B cell (primary cell): ENCODE measurements at regions not wholly inside any gene's neighbourhood (a gene's known extent, or its start where the extent isn't known, plus 50 kb on each side); places are given as distances from the start of the nearest gene placed in this dataset.

Experiments
- CTCF ChIP-seq: fragments of 200-600 bp; IDR thresholded peaks from one replicate; pipeline ENCODE4 v1.8.0; 2022; ENCODE audit warnings: antibody characterized with exemption, mild to moderate bottlenecking
- EZH2 ChIP-seq: IDR thresholded peaks from 2 replicates; pipeline ENCODE4 v1.6.1; 2012; ENCODE audit warnings: borderline replicate concordance, low read depth, mild to moderate bottlenecking, moderate library complexity, low read length; ENCODE audit not compliant: insufficient read depth, poor library complexity, severe bottlenecking

GRCh38 chr5:116757326-116757725, 182.7 kb upstream of the SEMA6A start:
- TF ChIP-seq CTCF = no peak
- TF ChIP-seq EZH2 = no peak
